Kidney glomerular epithelial cell (primary cell): ENCODE measurements at regions not wholly inside any gene's neighbourhood (a gene's known extent, or its start where the extent isn't known, plus 50 kb on each side); places are given as distances from the start of the nearest gene placed in this dataset.

Source experiments
- DNase-seq: peaks from one replicate; lab custom pipeline; 2025; lab: John Stamatoyannopoulos, UW

- no peak for DNase-seq
Observed at GRCh38 chr6:33923857-33924514, 120.2 kb upstream of the MLN start.

GRCh38 chr6:33921745-33922144, 117.9 kb upstream of the MLN start:
- no peak for DNase-seq

- DNase-seq, result no peak
Observed at GRCh38 chr6:33918175-33918695, 114.4 kb upstream of the MLN start.

- DNase-seq, result no peak
Observed at GRCh38 chr6:33915134-33915533, 111.3 kb upstream of the MLN start.

- DNase-seq, result no peak
Observed at GRCh38 chr6:33914645-33915044, 110.8 kb upstream of the MLN start.

- DNase-seq, result no peak
Observed at GRCh38 chr6:33912195-33912594, 108.4 kb upstream of the MLN start.

- DNase-seq, result no peak
Observed at GRCh38 chr6:33911488-33911887, 107.7 kb upstream of the MLN start.

GRCh38 chr6:33910594-33910993, 106.8 kb upstream of the MLN start:
- no peak for DNase-seq

GRCh38 chr6:33909737-33910136, 105.9 kb upstream of the MLN start:
- DNase-seq, result no peak

- peak; percentile 85 for DNase-seq
Observed at GRCh38 chr6:33908025-33908424, 104.2 kb upstream of the MLN start.

- DNase-seq, result no peak
Observed at GRCh38 chr6:33907227-33907626, 103.4 kb upstream of the MLN start.

- no peak for DNase-seq
Observed at GRCh38 chr6:33906439-33906838, 102.6 kb upstream of the MLN start.

- DNase-seq, result no peak
Observed at GRCh38 chr6:33905071-33905609, 101.3 kb upstream of the MLN start.

- DNase-seq, result no peak
Observed at GRCh38 chr6:33904747-33905065, 100.9 kb upstream of the MLN start.

GRCh38 chr6:33904050-33904746, 100.4 kb upstream of the MLN start:
- no peak for DNase-seq

GRCh38 chr6:33903579-33903978, 99.8 kb upstream of the MLN start:
- no peak for DNase-seq

- no peak for DNase-seq
Observed at GRCh38 chr6:33902457-33902853, 98.7 kb upstream of the MLN start.

- DNase-seq, result no peak
Observed at GRCh38 chr6:33901822-33902456, 98.1 kb upstream of the MLN start.

- no peak for DNase-seq
Observed at GRCh38 chr6:33898771-33899170, 95.0 kb upstream of the MLN start.

GRCh38 chr6:33897189-33897780, 93.5 kb upstream of the MLN start:
- DNase-seq, result peak; percentile 15

- DNase-seq, result no peak
Observed at GRCh38 chr6:33896391-33897188, 92.8 kb upstream of the MLN start.

- DNase-seq, result no peak
Observed at GRCh38 chr6:33895988-33896387, 92.2 kb upstream of the MLN start.
